ENCODE measurements at regions not wholly inside any gene's neighbourhood (a gene's known extent, or its start where the extent isn't known, plus 50 kb on each side); places are given as distances from the start of the nearest gene placed in this dataset.
A peak's percentile ranks its signal among the peaks of the same experiment; 100 is the strongest.

DNA sequence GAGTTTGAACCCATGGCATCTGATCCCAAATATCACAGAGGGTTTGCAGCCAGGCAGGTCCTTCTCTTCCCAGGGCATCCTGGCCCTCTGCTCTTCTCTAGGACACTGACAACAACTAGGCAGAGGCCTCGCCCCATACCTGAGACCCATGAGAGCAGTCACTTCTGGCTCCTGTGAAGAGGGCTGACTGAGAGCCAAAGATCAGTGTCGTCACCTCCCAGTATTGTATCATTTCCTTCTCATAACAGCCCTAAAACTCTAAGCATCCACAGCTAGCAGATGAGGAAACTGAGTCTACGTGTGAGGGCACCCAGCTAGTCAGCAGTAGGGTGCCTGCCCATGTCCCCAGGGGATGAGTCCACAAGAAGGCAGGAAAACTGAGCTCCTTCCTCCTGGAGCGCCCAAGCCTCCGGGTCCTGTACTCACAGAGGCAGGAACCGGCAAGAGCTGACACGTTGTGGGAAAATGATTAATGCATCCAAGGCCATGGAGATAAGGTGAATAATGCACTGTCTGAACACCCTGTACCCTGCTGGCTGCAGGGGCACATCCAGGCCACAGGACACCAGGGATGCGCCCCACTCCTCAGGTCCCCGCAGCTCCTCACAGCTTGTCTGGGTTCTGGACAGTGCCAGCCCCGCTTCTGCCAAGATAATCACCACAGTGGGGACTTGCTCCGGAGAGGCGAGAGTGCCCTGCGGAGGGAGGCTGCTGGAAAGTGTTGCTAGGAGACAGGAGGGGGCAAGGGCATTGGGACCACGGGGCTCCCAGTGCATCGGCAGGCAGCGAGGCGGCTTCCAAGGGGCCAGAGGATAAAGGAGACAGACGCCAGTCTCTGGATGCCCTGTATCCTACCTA, 340.0 kb downstream of the NPHP4 start:
- DNase-seq, result no peak

DNA sequence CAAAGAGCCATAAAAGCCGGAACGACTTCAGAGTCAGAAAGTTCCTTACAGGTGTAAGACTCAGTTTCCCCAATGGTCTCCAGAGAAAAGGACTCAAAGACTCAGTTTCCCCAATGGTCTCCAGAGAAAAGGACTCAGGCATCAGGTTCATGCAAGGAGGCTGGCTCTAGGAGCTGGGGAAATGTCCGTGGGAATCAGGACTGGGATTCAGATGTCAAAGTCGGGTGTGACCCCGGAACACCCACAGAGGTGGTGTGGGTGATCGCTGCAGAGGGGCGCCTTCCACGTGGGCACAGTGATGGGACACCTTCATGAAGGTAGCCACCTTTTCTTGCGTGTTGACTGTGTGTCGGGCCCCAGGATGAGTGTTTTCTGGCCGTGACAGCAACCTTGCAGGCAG, 340.8 kb downstream of the NPHP4 start:
- DNase-seq, result no peak

DNA sequence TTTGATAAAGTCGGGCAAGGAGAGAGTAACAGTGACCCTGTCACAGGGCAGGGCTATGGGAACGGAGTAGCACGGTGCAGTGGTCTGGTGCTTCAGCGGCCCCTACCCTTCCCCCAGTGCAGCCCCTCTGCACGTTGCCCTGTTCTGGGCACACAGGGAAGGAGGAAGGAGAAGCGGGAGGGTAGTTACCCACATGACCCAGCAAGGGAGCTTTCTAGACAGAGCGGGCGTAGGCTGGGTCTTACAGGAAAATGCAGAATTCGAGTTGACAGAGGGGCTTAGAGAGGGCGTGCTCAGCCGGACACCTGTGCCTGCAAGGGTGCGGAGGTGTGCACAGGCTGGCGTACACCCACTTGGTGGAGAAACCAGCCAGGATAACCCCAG, 341.2 kb downstream of the NPHP4 start:
- no peak for DNase-seq

GRCh38 chr1:5650283-5651026, 341.8 kb downstream of the NPHP4 start:
- no peak for DNase-seq

DNA sequence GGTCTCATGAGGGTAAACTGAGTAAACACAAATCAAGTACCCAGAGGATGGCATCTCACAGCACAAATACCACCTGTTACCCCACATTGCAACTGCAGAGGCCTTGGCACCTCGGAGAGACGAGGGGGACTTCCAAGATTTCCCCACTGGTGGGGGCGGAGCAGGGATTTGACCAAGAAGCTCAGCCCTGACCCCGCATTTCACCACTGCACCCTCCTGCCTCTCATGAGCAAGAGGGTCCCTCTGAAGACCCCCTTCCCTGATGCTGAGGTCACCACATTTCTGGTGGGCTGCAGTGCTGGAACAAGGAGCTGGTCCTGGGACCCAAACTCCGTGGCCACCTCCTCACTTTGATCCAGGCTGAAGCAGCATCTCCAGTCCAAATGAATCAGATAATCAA, 342.4 kb downstream of the NPHP4 start:
- no peak for DNase-seq

DNA sequence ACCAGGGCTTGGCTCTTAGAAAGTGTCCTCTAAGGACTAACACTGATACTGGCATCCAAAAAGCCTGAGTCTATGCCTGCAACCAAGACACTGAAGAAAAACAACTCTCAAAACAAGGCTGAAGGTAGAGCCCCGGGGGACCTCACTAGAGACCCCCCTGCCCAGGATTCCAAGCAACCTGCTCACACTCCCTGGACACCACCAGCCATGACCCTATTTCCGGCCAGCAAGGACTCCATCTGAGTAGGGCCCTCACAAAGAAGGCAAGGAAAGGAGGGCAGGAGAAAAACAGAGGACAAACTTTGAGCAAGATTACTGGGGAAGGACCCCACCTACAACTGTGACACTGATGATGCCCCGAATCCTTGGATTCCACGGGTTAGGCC, 343.1 kb downstream of the NPHP4 start:
- DNase-seq, result no peak

- DNase-seq, result no peak
Observed at GRCh38 chr1:5648410-5649165, 343.6 kb downstream of the NPHP4 start.

GRCh38 chr1:5647234-5647633, 345.0 kb downstream of the NPHP4 start:
- no peak for DNase-seq

- DNase-seq, result no peak
Observed at GRCh38 chr1:5646486-5647149, 345.6 kb downstream of the NPHP4 start.

DNA sequence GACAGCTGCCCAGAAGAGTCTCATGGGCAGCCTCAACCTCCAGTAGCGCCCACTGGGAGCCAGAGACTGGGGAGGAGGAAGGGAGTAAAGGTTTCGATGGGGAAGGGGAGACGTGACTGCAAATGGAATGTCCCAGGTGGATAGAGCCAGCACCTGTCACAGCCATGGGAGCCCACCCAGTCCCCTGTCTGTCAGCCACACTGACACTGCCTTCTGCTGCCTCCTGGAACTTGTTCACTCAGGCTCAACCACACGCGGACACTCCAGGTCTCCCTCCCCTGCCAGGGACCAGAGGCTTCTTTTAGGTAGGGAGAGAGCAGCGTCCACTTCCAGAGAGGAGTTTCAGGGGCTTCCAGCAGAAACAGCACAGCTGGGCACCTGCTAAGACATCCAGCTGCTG, 346.3 kb downstream of the NPHP4 start:
- no peak for DNase-seq

DNA sequence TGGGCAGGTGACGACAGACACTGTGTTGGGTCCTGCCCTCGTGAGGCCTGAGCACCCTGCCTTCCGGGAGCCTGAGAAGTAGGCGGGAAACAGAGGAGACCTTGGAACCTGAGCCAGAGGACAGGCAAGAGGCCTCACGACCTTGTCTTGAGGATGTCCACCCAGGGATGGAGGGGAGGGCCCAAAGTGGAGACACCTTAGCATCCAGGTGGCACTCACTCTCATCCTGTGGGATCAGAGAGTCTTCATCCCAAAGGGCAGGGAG, 347.2 kb downstream of the NPHP4 start:
- DNase-seq, result no peak

GRCh38 chr1:5644281-5645134, 347.7 kb downstream of the NPHP4 start:
- DNase-seq, result no peak

DNA sequence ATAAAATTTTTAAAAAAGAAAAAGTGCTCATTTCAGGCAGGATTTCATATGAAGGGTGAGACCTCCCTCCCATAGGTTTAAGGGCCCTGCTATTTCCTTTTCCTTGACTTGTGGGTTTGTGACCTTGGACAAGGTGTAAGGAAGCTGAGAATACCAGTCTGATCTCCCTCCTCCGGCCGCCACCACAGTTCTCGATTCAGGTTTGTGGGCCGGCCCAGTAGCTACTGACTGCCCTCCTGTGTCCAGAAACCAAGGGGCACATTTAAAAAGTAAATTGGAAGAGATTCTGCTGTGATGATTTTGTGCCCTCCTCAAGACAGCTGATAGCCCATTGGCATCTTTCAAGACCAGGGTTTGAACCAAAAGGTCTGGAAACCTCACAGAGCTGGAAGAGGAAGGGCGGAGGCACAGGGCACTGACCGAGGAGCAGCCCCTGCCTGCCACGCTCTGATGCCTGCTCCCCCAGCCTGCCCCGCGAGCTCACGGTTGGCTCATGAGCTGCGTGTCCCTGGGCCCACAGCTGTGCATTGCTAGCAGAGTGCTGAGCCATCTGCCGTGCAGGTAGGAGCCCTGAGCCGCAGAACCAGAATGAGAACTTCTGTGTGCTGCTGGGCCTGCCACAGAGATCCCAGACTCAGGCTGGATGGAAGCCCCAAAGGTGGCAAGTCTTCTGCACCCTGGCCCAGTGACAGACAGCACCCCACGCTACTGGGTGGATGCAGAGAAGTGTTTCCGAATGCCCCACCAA, 348.7 kb downstream of the NPHP4 start:
- DNase-seq, result no peak

DNA sequence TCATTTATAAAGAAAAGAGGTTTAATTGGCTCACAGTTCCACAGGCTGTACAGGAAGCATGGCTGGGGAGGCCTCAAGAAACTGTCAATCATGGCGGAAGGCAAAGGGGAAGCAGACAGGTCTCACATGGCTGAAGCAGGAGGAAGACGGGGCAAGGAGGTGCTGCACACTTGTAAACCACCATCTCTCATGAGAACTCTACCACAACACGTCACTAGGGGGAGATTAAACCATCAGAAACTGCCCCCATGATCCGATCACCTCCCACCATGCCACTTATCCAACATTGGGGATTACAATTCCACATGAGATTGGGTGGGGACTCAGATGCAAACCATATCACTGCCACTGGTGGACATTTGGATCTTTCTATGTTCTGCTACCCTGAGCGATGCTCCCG, 351.4 kb downstream of the NPHP4 start:
- DNase-seq, result no peak

DNA sequence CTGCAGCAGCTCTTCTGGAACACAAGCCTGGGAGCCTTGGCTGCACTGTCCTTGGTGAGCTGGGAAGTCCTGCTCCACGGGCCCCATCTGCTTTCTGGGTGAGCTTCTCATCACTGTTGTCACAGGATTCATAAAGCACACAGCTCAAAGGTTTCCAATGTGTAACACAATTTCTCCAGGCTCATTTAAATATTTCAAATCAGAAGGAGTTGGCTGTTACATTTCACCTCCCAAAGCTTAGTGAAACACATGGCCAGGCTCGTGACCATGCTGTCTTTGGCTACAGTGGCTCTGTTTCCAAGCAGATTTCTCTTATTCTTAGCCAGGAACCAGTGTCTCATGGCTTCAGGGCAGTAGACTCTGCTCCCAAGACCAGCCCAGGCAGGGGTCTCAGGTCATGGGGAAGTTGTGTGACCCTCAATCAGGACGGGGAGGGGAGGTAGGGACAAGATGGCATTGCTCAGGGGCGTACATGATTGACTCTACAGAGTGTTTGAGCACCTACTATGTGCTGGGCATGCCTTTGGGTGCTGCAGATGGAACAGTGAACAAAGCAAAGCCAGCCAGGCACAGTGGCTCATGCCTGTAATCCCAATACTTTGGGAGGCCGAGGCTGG, 353.0 kb downstream of the NPHP4 start:
- no peak for DNase-seq

GRCh38 chr1:5638582-5638981, 353.6 kb downstream of the NPHP4 start:
- no peak for DNase-seq

DNA sequence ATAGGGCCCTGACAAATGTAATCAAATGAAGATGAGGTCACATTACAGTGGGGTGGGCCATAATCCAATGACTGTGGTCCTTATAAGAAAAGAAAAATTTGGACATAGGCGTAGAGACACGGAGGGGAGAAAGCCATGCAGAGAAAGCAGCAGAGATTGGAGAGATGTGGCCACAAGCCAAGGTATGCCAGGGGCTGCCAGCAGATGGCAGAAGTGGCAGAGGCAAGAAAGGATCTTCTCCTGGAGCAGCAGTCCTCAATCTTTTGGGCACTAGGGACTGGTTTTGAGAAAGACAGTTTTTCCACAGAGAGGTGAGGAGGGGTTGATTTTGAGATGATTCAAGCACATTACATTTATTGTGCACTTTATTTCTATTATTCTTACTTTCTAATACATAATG, 355.1 kb downstream of the NPHP4 start:
- peak; percentile 22 for DNase-seq

DNA sequence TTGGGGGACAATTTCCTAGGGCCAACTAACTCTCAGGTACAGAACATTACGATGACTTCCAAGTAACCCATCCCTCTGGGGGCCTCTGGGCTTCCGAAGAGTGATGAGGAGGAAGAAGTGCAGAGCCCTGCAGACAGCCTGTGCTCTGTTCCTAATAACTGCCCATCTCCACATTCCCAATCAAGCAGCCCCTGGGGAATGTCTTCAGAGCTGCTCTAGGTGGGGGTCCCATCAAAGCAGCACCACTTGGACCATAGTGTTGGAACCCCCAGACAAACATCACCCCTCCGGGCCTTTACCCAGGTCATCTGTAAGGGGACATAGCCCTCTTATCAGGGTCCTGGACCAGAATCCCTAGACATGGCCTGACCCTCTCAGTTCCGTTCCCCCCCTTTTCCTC, 357.3 kb downstream of the NPHP4 start:
- DNase-seq, result no peak

DNA sequence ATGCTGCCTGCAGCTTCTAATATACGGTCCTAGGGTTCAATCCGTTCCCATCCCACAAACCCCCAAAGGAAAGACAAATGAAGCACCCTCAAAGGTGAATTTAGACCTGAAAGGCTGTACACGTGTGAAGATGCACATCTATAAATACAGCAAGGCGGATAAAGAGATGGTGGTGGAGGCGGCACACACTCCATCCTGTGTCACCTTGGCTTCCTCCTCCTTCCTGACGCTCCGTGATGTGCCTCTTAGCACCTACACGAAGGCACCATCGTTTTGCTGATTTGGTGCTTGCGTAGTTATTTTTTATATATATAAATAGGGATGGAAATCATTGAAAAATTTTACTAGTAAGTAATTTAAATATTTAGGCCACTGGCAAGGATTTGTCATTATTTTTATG, 359.4 kb downstream of the NPHP4 start:
- DNase-seq, result no peak

DNA sequence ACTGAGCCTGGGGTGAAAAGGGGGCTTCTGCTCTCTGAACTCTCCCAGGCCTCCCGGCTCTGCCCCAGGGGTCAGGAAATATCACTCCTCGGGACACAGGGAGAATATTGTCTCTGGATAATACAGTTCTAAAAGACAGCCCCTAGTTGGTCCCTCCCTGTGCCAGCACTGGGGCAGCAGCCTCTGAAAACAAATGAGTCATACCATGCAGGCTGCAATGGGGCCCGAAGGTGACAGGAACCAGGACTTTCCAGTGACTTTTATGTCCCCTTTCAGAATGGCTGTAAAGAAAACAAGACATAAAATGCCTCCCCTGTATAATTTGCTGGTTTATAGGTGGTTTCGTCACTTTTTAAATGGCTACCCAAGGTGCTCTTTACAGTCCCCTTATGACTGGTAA, 360.0 kb downstream of the NPHP4 start:
- no peak for DNase-seq

- DNase-seq, result no peak
Observed at GRCh38 chr1:5628416-5628815, 363.8 kb downstream of the NPHP4 start.

All from NCI-H1694 treated with DMSO at 0.1 percent for 48 hours (cell line).